ENCODE measurements at regions not wholly inside any gene's neighbourhood (a gene's known extent, or its start where the extent isn't known, plus 50 kb on each side); places are given as distances from the start of the nearest gene placed in this dataset.

- TF ChIP-seq EZH2 (IDR thresholded peaks at IDR 0.05; ENCODE audit: borderline replicate concordance, low read depth, low read length, severe bottlenecking), result no peak
- no peak for TF ChIP-seq CTCF (IDR thresholded peaks at IDR 0.05; ENCODE audit: extremely low read depth in 1 of 2, insufficient read depth in 1 of 2, low read depth in 1 of 2, low read length in 2 of 2)
- no peak for TF ChIP-seq POLR2A (IDR thresholded peaks at IDR 0.05; ENCODE audit: low read depth, low read length)
- TF ChIP-seq, protein P1, sequence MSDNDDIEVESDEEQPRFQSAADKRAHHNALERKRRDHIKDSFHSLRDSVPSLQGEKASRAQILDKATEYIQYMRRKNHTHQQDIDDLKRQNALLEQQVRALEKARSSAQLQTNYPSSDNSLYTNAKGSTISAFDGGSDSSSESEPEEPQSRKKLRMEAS (IDR thresholded peaks at IDR 0.05; ENCODE audit: insufficient read depth, insufficient read length), result no peak
- no peak for TF ChIP-seq MYC (IDR thresholded peaks at IDR 0.05; ENCODE audit: low read depth, low read length)
- TF ChIP-seq POLR2AphosphoS5 (IDR thresholded peaks at IDR 0.05; ENCODE audit: insufficient read depth, low read depth, low read length), result no peak
- no peak for TF ChIP-seq JUN (IDR thresholded peaks at IDR 0.05; ENCODE audit: borderline replicate concordance, insufficient read depth, insufficient read length, low read depth)
- TF ChIP-seq FOS (IDR thresholded peaks at IDR 0.05; ENCODE audit: borderline replicate concordance, insufficient read depth, low read length), result no peak
- no peak for TF ChIP-seq GATA2 (IDR thresholded peaks at IDR 0.05; ENCODE audit: insufficient read depth, insufficient read length, low read depth, low read length)
Measured at GRCh38 chr20:39468703-39469102, 506.6 kb downstream of the DHX35 start.
